ENCODE measurements at regions not wholly inside any gene's neighbourhood (a gene's known extent, or its start where the extent isn't known, plus 50 kb on each side); places are given as distances from the start of the nearest gene placed in this dataset.
A peak's percentile ranks its signal among the peaks of the same experiment; 100 is the strongest.

DNA sequence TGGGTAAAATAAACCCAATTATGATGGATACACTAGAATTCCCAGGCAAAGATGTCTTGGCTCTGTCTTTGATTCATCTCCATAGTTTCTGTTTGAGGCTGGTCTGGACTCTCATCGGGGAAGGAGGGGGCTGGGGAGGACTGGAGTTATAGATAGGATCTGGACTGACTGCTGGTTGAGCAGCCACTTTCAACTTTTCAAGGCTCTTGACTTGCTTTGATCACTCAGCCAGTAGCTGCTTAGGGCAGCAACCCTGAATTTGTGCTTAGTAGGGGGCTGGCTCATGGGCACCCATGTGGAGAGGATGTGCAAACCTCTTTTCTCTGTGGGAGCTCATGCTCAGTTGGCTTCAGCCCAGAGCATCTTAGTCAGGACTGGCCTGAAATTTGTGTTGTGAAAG lies 114.0 kb upstream of the NEDD9 start (continued):
- TF ChIP-seq, protein P1, sequence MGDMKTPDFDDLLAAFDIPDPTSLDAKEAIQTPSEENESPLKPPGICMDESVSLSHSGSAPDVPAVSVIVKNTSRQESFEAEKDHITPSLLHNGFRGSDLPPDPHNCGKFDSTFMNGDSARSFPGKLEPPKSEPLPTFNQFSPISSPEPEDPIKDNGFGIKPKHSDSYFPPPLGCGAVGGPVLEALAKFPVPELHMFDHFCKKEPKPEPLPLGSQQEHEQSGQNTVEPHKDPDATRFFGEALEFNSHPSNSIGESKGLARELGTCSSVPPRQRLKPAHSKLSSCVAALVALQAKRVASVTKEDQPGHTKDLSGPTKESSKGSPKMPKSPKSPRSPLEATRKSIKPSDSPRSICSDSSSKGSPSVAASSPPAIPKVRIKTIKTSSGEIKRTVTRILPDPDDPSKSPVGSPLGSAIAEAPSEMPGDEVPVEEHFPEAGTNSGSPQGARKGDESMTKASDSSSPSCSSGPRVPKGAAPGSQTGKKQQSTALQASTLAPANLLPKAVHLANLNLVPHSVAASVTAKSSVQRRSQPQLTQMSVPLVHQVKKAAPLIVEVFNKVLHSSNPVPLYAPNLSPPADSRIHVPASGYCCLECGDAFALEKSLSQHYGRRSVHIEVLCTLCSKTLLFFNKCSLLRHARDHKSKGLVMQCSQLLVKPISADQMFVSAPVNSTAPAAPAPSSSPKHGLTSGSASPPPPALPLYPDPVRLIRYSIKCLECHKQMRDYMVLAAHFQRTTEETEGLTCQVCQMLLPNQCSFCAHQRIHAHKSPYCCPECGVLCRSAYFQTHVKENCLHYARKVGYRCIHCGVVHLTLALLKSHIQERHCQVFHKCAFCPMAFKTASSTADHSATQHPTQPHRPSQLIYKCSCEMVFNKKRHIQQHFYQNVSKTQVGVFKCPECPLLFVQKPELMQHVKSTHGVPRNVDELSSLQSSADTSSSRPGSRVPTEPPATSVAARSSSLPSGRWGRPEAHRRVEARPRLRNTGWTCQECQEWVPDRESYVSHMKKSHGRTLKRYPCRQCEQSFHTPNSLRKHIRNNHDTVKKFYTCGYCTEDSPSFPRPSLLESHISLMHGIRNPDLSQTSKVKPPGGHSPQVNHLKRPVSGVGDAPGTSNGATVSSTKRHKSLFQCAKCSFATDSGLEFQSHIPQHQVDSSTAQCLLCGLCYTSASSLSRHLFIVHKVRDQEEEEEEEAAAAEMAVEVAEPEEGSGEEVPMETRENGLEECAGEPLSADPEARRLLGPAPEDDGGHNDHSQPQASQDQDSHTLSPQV (IDR thresholded peaks at IDR 0.05): no peak
- TF ChIP-seq, protein P2, sequence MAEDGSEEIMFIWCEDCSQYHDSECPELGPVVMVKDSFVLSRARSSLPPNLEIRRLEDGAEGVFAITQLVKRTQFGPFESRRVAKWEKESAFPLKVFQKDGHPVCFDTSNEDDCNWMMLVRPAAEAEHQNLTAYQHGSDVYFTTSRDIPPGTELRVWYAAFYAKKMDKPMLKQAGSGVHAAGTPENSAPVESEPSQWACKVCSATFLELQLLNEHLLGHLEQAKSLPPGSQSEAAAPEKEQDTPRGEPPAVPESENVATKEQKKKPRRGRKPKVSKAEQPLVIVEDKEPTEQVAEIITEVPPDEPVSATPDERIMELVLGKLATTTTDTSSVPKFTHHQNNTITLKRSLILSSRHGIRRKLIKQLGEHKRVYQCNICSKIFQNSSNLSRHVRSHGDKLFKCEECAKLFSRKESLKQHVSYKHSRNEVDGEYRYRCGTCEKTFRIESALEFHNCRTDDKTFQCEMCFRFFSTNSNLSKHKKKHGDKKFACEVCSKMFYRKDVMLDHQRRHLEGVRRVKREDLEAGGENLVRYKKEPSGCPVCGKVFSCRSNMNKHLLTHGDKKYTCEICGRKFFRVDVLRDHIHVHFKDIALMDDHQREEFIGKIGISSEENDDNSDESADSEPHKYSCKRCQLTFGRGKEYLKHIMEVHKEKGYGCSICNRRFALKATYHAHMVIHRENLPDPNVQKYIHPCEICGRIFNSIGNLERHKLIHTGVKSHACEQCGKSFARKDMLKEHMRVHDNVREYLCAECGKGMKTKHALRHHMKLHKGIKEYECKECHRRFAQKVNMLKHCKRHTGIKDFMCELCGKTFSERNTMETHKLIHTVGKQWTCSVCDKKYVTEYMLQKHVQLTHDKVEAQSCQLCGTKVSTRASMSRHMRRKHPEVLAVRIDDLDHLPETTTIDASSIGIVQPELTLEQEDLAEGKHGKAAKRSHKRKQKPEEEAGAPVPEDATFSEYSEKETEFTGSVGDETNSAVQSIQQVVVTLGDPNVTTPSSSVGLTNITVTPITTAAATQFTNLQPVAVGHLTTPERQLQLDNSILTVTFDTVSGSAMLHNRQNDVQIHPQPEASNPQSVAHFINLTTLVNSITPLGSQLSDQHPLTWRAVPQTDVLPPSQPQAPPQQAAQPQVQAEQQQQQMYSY (CRISPR knock-in tag; IDR thresholded peaks at IDR 0.05): no peak
- TF ChIP-seq BCL11A (IDR thresholded peaks at IDR 0.05; ENCODE audit: low read depth, low read length) (no peak), POLR2AphosphoS5 (IDR thresholded peaks at IDR 0.05; ENCODE audit: low read length) (no peak; the same call in 1 of the 2 replicates), PAX5 (IDR thresholded peaks at IDR 0.05; ENCODE audit: borderline replicate concordance, low read depth, low read length) (peak; percentile 51; the same call in 1 of the 2 replicates), EP300 (IDR thresholded peaks at IDR 0.05; ENCODE audit: borderline replicate concordance in 1 of 2, control insufficient read depth in 1 of 2, low read depth in 2 of 2, low read length in 2 of 2) (peak in 1 of 2 experiments; percentile 22; a peak in 1 of 4 replicates), MXI1 (IDR thresholded peaks at IDR 0.05; ENCODE audit: low read depth, low read length) (no peak), EED (IDR thresholded peaks at IDR 0.05; ENCODE audit: low read depth) (peak; percentile 29), IKZF2 (IDR thresholded peaks at IDR 0.05) (peak in 1 of 2 experiments; percentile 24; a peak in 2 of 4 replicates), RBBP5 (conservative IDR thresholded peaks at IDR 0.05) (no peak), HDAC2 (IDR thresholded peaks at IDR 0.05) (no peak), RELA (IDR thresholded peaks at IDR 0.05; ENCODE audit: borderline replicate concordance, partially characterized antibody) (no peak), CEBPB (IDR thresholded peaks at IDR 0.05; ENCODE audit: borderline replicate concordance in 1 of 2, low read depth in 2 of 2, low read length in 2 of 2) (no peak)
- TF ChIP-seq, protein P3, sequence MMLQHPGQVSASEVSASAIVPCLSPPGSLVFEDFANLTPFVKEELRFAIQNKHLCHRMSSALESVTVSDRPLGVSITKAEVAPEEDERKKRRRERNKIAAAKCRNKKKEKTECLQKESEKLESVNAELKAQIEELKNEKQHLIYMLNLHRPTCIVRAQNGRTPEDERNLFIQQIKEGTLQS (IDR thresholded peaks at IDR 0.05; ENCODE audit: borderline replicate concordance, extremely low read depth, low read depth, low read length): no peak
- TF ChIP-seq, protein P4, sequence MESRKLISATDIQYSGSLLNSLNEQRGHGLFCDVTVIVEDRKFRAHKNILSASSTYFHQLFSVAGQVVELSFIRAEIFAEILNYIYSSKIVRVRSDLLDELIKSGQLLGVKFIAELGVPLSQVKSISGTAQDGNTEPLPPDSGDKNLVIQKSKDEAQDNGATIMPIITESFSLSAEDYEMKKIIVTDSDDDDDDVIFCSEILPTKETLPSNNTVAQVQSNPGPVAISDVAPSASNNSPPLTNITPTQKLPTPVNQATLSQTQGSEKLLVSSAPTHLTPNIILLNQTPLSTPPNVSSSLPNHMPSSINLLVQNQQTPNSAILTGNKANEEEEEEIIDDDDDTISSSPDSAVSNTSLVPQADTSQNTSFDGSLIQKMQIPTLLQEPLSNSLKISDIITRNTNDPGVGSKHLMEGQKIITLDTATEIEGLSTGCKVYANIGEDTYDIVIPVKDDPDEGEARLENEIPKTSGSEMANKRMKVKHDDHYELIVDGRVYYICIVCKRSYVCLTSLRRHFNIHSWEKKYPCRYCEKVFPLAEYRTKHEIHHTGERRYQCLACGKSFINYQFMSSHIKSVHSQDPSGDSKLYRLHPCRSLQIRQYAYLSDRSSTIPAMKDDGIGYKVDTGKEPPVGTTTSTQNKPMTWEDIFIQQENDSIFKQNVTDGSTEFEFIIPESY (IDR thresholded peaks at IDR 0.05): no peak

Measured in GM12878 (cell line).